ENCODE measurements at regions not wholly inside any gene's neighbourhood (a gene's known extent, or its start where the extent isn't known, plus 50 kb on each side); places are given as distances from the start of the nearest gene placed in this dataset.

DNA sequence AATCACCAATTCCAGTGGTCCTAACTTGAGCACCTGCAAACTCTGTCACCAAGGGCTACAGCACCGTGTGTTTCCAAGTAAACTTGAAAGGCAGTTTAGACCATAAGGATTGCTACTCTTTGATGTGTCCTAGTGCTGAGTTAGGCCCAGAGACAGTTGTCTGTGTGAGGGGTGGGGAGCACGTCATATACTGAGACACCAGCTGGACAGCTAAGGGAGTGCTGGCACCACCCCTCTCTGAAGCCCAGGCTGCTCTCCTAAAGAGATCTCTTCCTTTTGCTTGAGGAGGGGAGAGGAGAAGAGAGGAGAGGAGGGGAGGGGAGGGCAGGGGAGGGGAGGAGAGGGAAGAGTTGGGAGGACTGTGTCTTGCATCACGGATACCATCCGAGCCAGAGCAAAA is 218.7 kb upstream of the TACR3 start (continued):
- TF ChIP-seq EZH2phosphoT487 (IDR thresholded peaks at IDR 0.05; ENCODE audit: borderline replicate concordance, low read depth) (no peak), NFIC (IDR thresholded peaks at IDR 0.05; ENCODE audit: borderline replicate concordance) (no peak), RCOR1 (IDR thresholded peaks at IDR 0.05; ENCODE audit: low read length) (no peak)

DNA sequence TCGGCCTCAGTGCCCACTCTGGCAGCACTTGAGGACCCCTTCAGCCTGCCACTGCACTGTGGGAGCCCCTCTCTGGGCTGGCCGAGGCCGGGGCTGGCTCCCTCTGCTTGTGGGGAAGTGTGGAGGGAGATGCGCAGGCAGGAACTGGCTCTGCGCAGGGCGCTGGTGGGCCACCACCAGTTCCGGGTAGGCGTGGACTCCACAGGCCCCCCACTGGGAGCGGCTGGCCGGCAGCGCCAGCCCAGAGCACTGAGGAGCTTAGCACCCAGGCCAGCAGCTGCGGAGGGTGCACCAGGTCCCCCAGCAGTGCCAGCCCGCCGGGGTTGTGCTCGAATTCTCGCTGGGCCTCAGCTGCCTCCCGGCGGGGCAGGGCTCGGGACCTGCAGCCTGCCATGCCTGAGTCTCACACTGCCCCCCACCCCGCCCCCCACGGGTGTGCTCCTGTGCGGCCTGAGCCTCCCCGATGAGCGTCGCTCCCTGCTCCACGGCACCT is 216.9 kb upstream of the TACR3 start:
- ChIA-PET CTCF (no interaction called here), POLR2A (no interaction called here)
- Histone ChIP-seq H3K4me2 (no peak overlapping the region), H2AFZ (ENCODE audit: low read depth) (no peak overlapping the region), H3K4me3 (ENCODE audit: low read depth in 2 of 2, low read length in 1 of 2) (no peak overlapping the region), H3K79me2 (ENCODE audit: insufficient read depth) (no peaks in the 10 kb centered on the region), H3F3A (replicated peaks; ENCODE audit: insufficient read depth) (no peaks in the 10 kb centered on the region), H3K9me2 (no peaks in the 10 kb centered on the region), H3K4me1 (ENCODE audit: control insufficient read depth in 1 of 2, insufficient read depth in 2 of 2, low read depth in 1 of 2, low read length in 1 of 2) (no peaks in the 10 kb centered on the region), H3K36me3 (replicated peaks in 1 of 2; ENCODE audit: control insufficient read depth in 1 of 2, insufficient read depth in 2 of 2, low read length in 1 of 2) (no peaks in the 10 kb centered on the region), H3K9ac (no peak overlapping the region), H4K20me1 (ENCODE audit: insufficient read depth) (no peaks in the 10 kb centered on the region), H3K27ac (ENCODE audit: low read depth in 2 of 2, low read length in 1 of 2) (no peak overlapping the region), H3K27me3 (ENCODE audit: insufficient read depth) (no peaks in the 10 kb centered on the region), H3K9me3 (no peaks in the 10 kb centered on the region)
- no peak for DNase-seq
- no peak for TF ChIP-seq GABPA (IDR thresholded peaks at IDR 0.05; ENCODE audit: low read depth)
- TF ChIP-seq, protein P1, sequence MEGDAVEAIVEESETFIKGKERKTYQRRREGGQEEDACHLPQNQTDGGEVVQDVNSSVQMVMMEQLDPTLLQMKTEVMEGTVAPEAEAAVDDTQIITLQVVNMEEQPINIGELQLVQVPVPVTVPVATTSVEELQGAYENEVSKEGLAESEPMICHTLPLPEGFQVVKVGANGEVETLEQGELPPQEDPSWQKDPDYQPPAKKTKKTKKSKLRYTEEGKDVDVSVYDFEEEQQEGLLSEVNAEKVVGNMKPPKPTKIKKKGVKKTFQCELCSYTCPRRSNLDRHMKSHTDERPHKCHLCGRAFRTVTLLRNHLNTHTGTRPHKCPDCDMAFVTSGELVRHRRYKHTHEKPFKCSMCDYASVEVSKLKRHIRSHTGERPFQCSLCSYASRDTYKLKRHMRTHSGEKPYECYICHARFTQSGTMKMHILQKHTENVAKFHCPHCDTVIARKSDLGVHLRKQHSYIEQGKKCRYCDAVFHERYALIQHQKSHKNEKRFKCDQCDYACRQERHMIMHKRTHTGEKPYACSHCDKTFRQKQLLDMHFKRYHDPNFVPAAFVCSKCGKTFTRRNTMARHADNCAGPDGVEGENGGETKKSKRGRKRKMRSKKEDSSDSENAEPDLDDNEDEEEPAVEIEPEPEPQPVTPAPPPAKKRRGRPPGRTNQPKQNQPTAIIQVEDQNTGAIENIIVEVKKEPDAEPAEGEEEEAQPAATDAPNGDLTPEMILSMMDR (IDR thresholded peaks at IDR 0.05) = no peak
- TF ChIP-seq JUND (IDR thresholded peaks at IDR 0.05) = no peak
- TF ChIP-seq GATA2 (CRISPR knock-in tag; IDR thresholded peaks at IDR 0.05) = no peak
- no peak for TF ChIP-seq RCOR1 (IDR thresholded peaks at IDR 0.05; ENCODE audit: low read length)
- TF ChIP-seq, protein P2, sequence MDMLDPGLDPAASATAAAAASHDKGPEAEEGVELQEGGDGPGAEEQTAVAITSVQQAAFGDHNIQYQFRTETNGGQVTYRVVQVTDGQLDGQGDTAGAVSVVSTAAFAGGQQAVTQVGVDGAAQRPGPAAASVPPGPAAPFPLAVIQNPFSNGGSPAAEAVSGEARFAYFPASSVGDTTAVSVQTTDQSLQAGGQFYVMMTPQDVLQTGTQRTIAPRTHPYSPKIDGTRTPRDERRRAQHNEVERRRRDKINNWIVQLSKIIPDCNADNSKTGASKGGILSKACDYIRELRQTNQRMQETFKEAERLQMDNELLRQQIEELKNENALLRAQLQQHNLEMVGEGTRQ (IDR thresholded peaks at IDR 0.05; ENCODE audit: borderline replicate concordance, low read depth, low read length) = no peak
- no peak for TF ChIP-seq ELF1 (IDR thresholded peaks at IDR 0.05)
- TF ChIP-seq TEAD4 (IDR thresholded peaks at IDR 0.05; ENCODE audit: borderline replicate concordance, insufficient read depth) = no peak
- no peak for TF ChIP-seq SMC3 (IDR thresholded peaks at IDR 0.05; ENCODE audit: low read depth, low read length)
- no peak for TF ChIP-seq TCF12 (IDR thresholded peaks at IDR 0.05)
- no peak for TF ChIP-seq CHD2 (IDR thresholded peaks at IDR 0.05; ENCODE audit: low read length, partially characterized antibody)
- no peak for TF ChIP-seq FOSL2 (IDR thresholded peaks at IDR 0.05; ENCODE audit: borderline replicate concordance, low read depth)
- no peak for TF ChIP-seq RXRA (IDR thresholded peaks at IDR 0.05; ENCODE audit: borderline replicate concordance, low read depth)
- no peak for TF ChIP-seq NFIC (IDR thresholded peaks at IDR 0.05; ENCODE audit: borderline replicate concordance)
- TF ChIP-seq, protein P3, sequence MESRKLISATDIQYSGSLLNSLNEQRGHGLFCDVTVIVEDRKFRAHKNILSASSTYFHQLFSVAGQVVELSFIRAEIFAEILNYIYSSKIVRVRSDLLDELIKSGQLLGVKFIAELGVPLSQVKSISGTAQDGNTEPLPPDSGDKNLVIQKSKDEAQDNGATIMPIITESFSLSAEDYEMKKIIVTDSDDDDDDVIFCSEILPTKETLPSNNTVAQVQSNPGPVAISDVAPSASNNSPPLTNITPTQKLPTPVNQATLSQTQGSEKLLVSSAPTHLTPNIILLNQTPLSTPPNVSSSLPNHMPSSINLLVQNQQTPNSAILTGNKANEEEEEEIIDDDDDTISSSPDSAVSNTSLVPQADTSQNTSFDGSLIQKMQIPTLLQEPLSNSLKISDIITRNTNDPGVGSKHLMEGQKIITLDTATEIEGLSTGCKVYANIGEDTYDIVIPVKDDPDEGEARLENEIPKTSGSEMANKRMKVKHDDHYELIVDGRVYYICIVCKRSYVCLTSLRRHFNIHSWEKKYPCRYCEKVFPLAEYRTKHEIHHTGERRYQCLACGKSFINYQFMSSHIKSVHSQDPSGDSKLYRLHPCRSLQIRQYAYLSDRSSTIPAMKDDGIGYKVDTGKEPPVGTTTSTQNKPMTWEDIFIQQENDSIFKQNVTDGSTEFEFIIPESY (IDR thresholded peaks at IDR 0.05; ENCODE audit: borderline replicate concordance, low read depth) = no peak
- TF ChIP-seq, protein P4, sequence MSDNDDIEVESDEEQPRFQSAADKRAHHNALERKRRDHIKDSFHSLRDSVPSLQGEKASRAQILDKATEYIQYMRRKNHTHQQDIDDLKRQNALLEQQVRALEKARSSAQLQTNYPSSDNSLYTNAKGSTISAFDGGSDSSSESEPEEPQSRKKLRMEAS (IDR thresholded peaks at IDR 0.05; ENCODE audit: low read depth) = no peak
- TF ChIP-seq EP300 (IDR thresholded peaks at IDR 0.05; ENCODE audit: borderline replicate concordance in 1 of 2, low read depth in 1 of 2, low read length in 1 of 2) = no peak
- TF ChIP-seq FOXM1 (IDR thresholded peaks at IDR 0.05; ENCODE audit: low read depth) = no peak
- 19% methylated on average over 9 of the region's 26 CpGs for whole genome bisulfite sequencing (ENCODE audit: low lambda C conversion rate)

Data from SK-N-SH (cell line).